SIG-M5 treated with dmso at 0.1 percent for 504 hours (cell line): ENCODE measurements at regions not wholly inside any gene's neighbourhood (a gene's known extent, or its start where the extent isn't known, plus 50 kb on each side); places are given as distances from the start of the nearest gene placed in this dataset.
"Not testable (repeated sequence)": the region's sequence is repeated elsewhere in the genome, so short reads cannot be mapped to it uniquely, and the experiment has no call there.

Source experiments
- DNase-seq: peaks from one replicate; lab custom pipeline; 2025; ENCODE audit not compliant: unreplicated experiment; lab: John Stamatoyannopoulos, UW

GRCh38 chr22:44650806-44651205 lies 51.2 kb upstream of the PRR5 start:
- no peak for DNase-seq

GRCh38 chr22:44648821-44649565 lies 53.0 kb upstream of the PRR5 start:
- DNase-seq: no peak

- no peak for DNase-seq
Observed at GRCh38 chr22:44648085-44648820, 53.8 kb upstream of the PRR5 start.

- DNase-seq: no peak
Observed at GRCh38 chr22:44647141-44647540, 54.9 kb upstream of the PRR5 start.

- DNase-seq: no peak
Observed at GRCh38 chr22:44646668-44647067, 55.3 kb upstream of the PRR5 start.

- no peak for DNase-seq
Observed at GRCh38 chr22:44646141-44646540, 55.9 kb upstream of the PRR5 start.

GRCh38 chr22:44645531-44645930 lies 56.5 kb upstream of the PRR5 start:
- no peak for DNase-seq

- DNase-seq: no peak
Observed at GRCh38 chr22:44645083-44645482, 56.9 kb upstream of the PRR5 start.

GRCh38 chr22:44643526-44644101 lies 58.4 kb upstream of the PRR5 start:
- not testable (repeated sequence) for DNase-seq

GRCh38 chr22:44642096-44642644 lies 59.8 kb upstream of the PRR5 start:
- no peak for DNase-seq

GRCh38 chr22:44640618-44641155 lies 61.3 kb upstream of the PRR5 start:
- DNase-seq: no peak

GRCh38 chr22:44639891-44640617 lies 62.0 kb upstream of the PRR5 start:
- no peak for DNase-seq

- DNase-seq: no peak
Observed at GRCh38 chr22:44638971-44639760, 62.8 kb upstream of the PRR5 start.

GRCh38 chr22:44636502-44637206 lies 65.3 kb upstream of the PRR5 start:
- DNase-seq: not testable (repeated sequence)

GRCh38 chr22:44635567-44635966 lies 66.4 kb upstream of the PRR5 start:
- not testable (repeated sequence) for DNase-seq

GRCh38 chr22:44634426-44635321 lies 67.3 kb upstream of the PRR5 start:
- no peak for DNase-seq

GRCh38 chr22:44633647-44634046 lies 68.4 kb upstream of the PRR5 start:
- no peak for DNase-seq
